ENCODE measurements at regions not wholly inside any gene's neighbourhood (a gene's known extent, or its start where the extent isn't known, plus 50 kb on each side); places are given as distances from the start of the nearest gene placed in this dataset.
A peak's percentile ranks its signal among the peaks of the same experiment; 100 is the strongest.
"Not testable (repeated sequence)": the region's sequence is repeated elsewhere in the genome, so short reads cannot be mapped to it uniquely, and the experiment has no call there.

- DNase-seq, result no peak
These were observed 330.6 kb upstream of the EPHA6 start for GRCh38 chr3:96483781-96484180.

GRCh38 chr3:96488708-96489107 lies 325.7 kb upstream of the EPHA6 start:
- no peak for DNase-seq

- DNase-seq, result no peak
These were observed 323.4 kb upstream of the EPHA6 start for GRCh38 chr3:96491023-96491422.

- no peak for DNase-seq
These were observed 322.5 kb upstream of the EPHA6 start for GRCh38 chr3:96491868-96492267.

- no peak for DNase-seq
These were observed 304.1 kb upstream of the EPHA6 start for GRCh38 chr3:96510334-96510733.

GRCh38 chr3:96537165-96537564 lies 277.2 kb upstream of the EPHA6 start:
- DNase-seq, result no peak

GRCh38 chr3:96538186-96538585 lies 276.2 kb upstream of the EPHA6 start:
- peak; percentile 2 for DNase-seq

GRCh38 chr3:96548073-96548472 lies 266.3 kb upstream of the EPHA6 start:
- no peak for DNase-seq

- DNase-seq, result no peak
These were observed 237.5 kb upstream of the EPHA6 start for GRCh38 chr3:96576935-96577334.

GRCh38 chr3:96584066-96584465 lies 230.3 kb upstream of the EPHA6 start:
- DNase-seq, result no peak

GRCh38 chr3:96606865-96607264 lies 207.5 kb upstream of the EPHA6 start:
- DNase-seq, result not testable (repeated sequence)

- DNase-seq, result no peak
These were observed 194.9 kb upstream of the EPHA6 start for GRCh38 chr3:96619475-96619874.

GRCh38 chr3:96622878-96623277 lies 191.5 kb upstream of the EPHA6 start:
- DNase-seq, result no peak

- no peak for DNase-seq
These were observed 183.3 kb upstream of the EPHA6 start for GRCh38 chr3:96631050-96631449.

- no peak for DNase-seq
These were observed 167.8 kb upstream of the EPHA6 start for GRCh38 chr3:96646596-96646995.

- DNase-seq, result no peak
These were observed 156.7 kb upstream of the EPHA6 start for GRCh38 chr3:96657710-96658109.

GRCh38 chr3:96671861-96672595 lies 142.4 kb upstream of the EPHA6 start:
- not testable (repeated sequence) for DNase-seq

- DNase-seq, result no peak
These were observed 137.2 kb upstream of the EPHA6 start for GRCh38 chr3:96677156-96677555.

GRCh38 chr3:96678325-96678724 lies 136.1 kb upstream of the EPHA6 start:
- DNase-seq, result no peak

GRCh38 chr3:96700322-96701315 lies 113.8 kb upstream of the EPHA6 start:
- no peak for DNase-seq

- DNase-seq, result no peak
These were observed 108.5 kb upstream of the EPHA6 start for GRCh38 chr3:96705895-96706294.

- DNase-seq, result no peak
These were observed 107.9 kb upstream of the EPHA6 start for GRCh38 chr3:96706509-96706908.

- no peak for DNase-seq
These were observed 102.6 kb upstream of the EPHA6 start for GRCh38 chr3:96711816-96712215.
